B cell (primary cell): ENCODE measurements at regions not wholly inside any gene's neighbourhood (a gene's known extent, or its start where the extent isn't known, plus 50 kb on each side); places are given as distances from the start of the nearest gene placed in this dataset.

ENCODE experiments used
- ATAC-seq: fragments of 200-7000 bp; cut with Tn5 transposase; one replicate; pipeline ENCODE4 v1.10.0; 2021; ENCODE audit warnings: low read depth, mild to moderate bottlenecking, moderate number of reproducible peaks, moderate library complexity
- CTCF ChIA-PET: fragments of 350-600 bp; sonication (Branson Sonifier 250); formaldehyde crosslinking; loops from one replicate; lab custom pipeline; 2021; ENCODE audit warnings: antibody characterized with exemption, inconsistent platforms; lab: Charles Lee
- POLR2A ChIA-PET: fragments of 350-600 bp; sonication (Branson Sonifier 250); formaldehyde crosslinking; loops from one replicate; lab custom pipeline; 2021; ENCODE audit warnings: antibody characterized with exemption; lab: Charles Lee
- DNase-seq: peaks from one replicate; pipeline ENCODE4 v3.0.0; 2013
- H2AFZ ChIP-seq: 2 replicates; pipeline ENCODE4 v1.6.1; 2012; ENCODE audit warnings: mild to moderate bottlenecking, low read depth, low read length; ENCODE audit not compliant: insufficient read depth, poor library complexity, severe bottlenecking
- H3K27ac ChIP-seq, 2 donors: 1 replicate in 1 of 2; 2 replicates in 1 of 2; pipeline ENCODE4 v1.5.1; 2012 to 2013; ENCODE audit warnings: low read length in 2 of 2, mild to moderate bottlenecking in 2 of 2, moderate library complexity in 1 of 2
- H3K27me3 ChIP-seq, 4 experiments: fragments of 200-600 bp in 1 of 4; sonication (generic) in 1 of 4; replicated peaks in 1 of 4; 1 replicate in 2 of 4; 2 replicates in 2 of 4; pipeline versions ENCODE4 v1.6.1 to v1.7.0; 2013 to 2016; ENCODE audit warnings: low read length in 3 of 4, mild to moderate bottlenecking in 2 of 4, mixed read lengths in 1 of 4, moderate library complexity in 1 of 4; ENCODE audit not compliant: insufficient read depth in 4 of 4, control insufficient read depth in 3 of 4; ENCODE audit errors: control extremely low read depth in 1 of 4
- H3K36me3 ChIP-seq, 2 experiments: replicated peaks in 1 of 2; 1 replicate in 1 of 2; 2 replicates in 1 of 2; pipeline versions ENCODE4 v1.6.1 to v1.7.1; 2013; ENCODE audit warnings: low read length in 1 of 2; ENCODE audit not compliant: insufficient read depth in 2 of 2, control insufficient read depth in 1 of 2; ENCODE audit errors: control extremely low read depth in 1 of 2, extremely low read depth in 1 of 2
- H3K4me1 ChIP-seq, 2 donors: fragments of 200-600 bp in 1 of 2; sonication (generic) in 1 of 2; 1 replicate in 1 of 2; 2 replicates in 1 of 2; pipeline versions ENCODE4 v1.5.1 to v1.6.1; 2013 to 2017; ENCODE audit warnings: low read length in 2 of 2; ENCODE audit not compliant: control insufficient read depth in 2 of 2, insufficient read depth in 2 of 2
- H3K4me2 ChIP-seq: replicated peaks from 2 replicates; pipeline ENCODE3; 2012; ENCODE audit warnings: mild to moderate bottlenecking, low read depth, low read length; ENCODE audit not compliant: poor library complexity, severe bottlenecking
- H3K4me3 ChIP-seq, 5 experiments: fragments of 200-600 bp in 1 of 5; sonication (generic) in 1 of 5; 1 replicate in 3 of 5; 2 replicates in 2 of 5; pipeline versions ENCODE4 v1.5.1 to v1.7.0; 2011 to 2016; ENCODE audit warnings: low read length in 4 of 5, mild to moderate bottlenecking in 4 of 5, low read depth in 2 of 5, control low read depth in 1 of 5, moderate library complexity in 1 of 5; ENCODE audit not compliant: insufficient read depth in 1 of 5; ENCODE audit errors: control extremely low read depth in 1 of 5, extremely low read depth in 1 of 5
- H3K79me2 ChIP-seq: fragments of 200-600 bp; sonication (generic); one replicate; pipeline ENCODE4 v1.6.0; 2016; ENCODE audit warnings: low read length; ENCODE audit not compliant: control insufficient read depth, insufficient read depth
- H3K9ac ChIP-seq: fragments of 200-600 bp; sonication (generic); 2 replicates; pipeline ENCODE4 v1.6.1; 2017; ENCODE audit warnings: mild to moderate bottlenecking, low read length, moderate library complexity
- H3K9me3 ChIP-seq, 3 donors: one replicate each; pipeline versions ENCODE4 v1.6.1 to v1.7.1; 2013; ENCODE audit warnings: low read length in 2 of 3; ENCODE audit not compliant: control insufficient read depth in 2 of 3, insufficient read depth in 1 of 3; ENCODE audit errors: control extremely low read depth in 1 of 3
- H4K20me1 ChIP-seq: 2 replicates; pipeline ENCODE4 v1.6.0; 2012; ENCODE audit warnings: mild to moderate bottlenecking, low read length; ENCODE audit not compliant: insufficient read depth, control insufficient read depth, poor library complexity, severe bottlenecking
- H3K27ac Mint-ChIP-seq: one replicate; pipeline ENCODE4 v1.8.0; 2021; ENCODE audit warnings: mixed read lengths
- H3K27me3 Mint-ChIP-seq: one replicate; pipeline ENCODE4 v1.8.0; 2021; ENCODE audit warnings: mixed read lengths
- H3K4me1 Mint-ChIP-seq: one replicate; pipeline ENCODE4 v1.8.0; 2021; ENCODE audit warnings: mixed read lengths
- H3K4me3 Mint-ChIP-seq: one replicate; pipeline ENCODE4 v1.8.0; 2021; ENCODE audit warnings: mixed read lengths
- H3K9me3 Mint-ChIP-seq: one replicate; pipeline ENCODE4 v1.8.0; 2022; ENCODE audit warnings: mixed read lengths; ENCODE audit not compliant: insufficient read depth
- EZH2 ChIP-seq: IDR thresholded peaks from 2 replicates; pipeline ENCODE4 v1.6.1; 2012; ENCODE audit warnings: borderline replicate concordance, low read depth, mild to moderate bottlenecking, moderate library complexity, low read length; ENCODE audit not compliant: insufficient read depth, poor library complexity, severe bottlenecking
- WGBS: methylation state at CpG from one replicate; pipeline ENCODE4 v1.1.5; 2013; ENCODE audit warnings: missing lambda C conversion rate; ENCODE audit not compliant: insufficient coverage; 5-methylcytosine and 5-hydroxymethylcytosine counted together
- intact Hi-C: fragments of 100-400 bp; cut with micrococcal nuclease; formaldehyde crosslinking; loops from one replicate; pipeline ENCODE4 v1.10.0; 2022
- TF ChIP-seq, protein P1 (sequence below): fragments of 200-600 bp; IDR thresholded peaks from one replicate; pipeline ENCODE4 v1.8.0; 2022; ENCODE audit warnings: antibody characterized with exemption, mild to moderate bottlenecking

DNA sequence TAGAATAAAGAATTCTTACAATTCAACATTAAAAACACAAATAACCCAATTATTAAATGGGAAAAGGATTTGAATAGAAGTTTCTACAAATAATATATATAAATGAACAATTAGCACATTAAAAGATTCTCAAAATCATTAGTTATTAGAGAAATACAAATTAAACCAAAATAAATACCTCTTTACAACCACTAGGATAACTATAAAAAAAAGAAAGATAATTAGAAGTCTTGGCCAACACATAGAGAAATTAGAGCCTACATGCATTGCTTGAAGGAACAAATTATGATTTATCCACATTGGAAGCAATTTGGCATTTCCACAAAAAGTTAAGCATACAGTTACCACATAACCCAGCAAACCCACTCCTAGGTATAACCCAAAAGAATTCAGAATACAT, 502.3 kb upstream of the UBE2E2 start:
- intact Hi-C loops: no loop called here
- H3K4me3 Mint-ChIP-seq: no peak overlapping the region

DNA sequence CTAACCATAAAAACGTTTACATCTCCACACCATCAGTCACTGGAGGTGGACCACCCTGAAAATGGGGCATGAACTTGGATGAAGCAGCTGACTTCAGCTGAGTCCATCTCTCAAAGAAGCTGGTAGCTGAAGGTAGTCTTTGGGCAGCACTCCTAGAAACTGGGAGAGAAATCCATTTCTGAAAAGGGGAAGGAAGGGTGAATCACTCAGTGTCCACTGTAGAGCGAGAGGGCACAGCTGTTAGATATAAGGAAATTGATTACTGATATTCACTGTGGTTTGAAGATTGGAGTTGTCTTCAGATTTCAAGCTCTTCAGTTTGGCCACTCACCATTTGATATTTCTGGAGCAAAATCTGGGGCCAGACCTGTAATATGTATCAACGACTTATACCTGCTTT, 499.0 kb upstream of the UBE2E2 start:
- 86% methylated on average over 1 of the region's 3 CpGs for WGBS
- Mint-ChIP-seq H3K27me3 (no peaks in the 10 kb centered on the region), H3K27ac (no peak overlapping the region), H3K4me1 (no peaks in the 10 kb centered on the region), H3K4me3 (no peak overlapping the region), H3K9me3 (no peaks in the 10 kb centered on the region)
- Histone ChIP-seq H2AFZ (no peak overlapping the region), H3K9me3 (peaks cover 0 to 11% (median 0%) of the 10 kb centered on the region in 3 donors), H3K79me2 (no peaks in the 10 kb centered on the region), H3K27ac (no peak overlapping the region), H3K4me2 (no peak overlapping the region), H3K27me3 (no peaks in the 10 kb centered on the region), H3K36me3 (no peaks in the 10 kb centered on the region), H4K20me1 (no peaks in the 10 kb centered on the region), H3K4me3 (no peak overlapping the region), H3K4me1 (no peaks in the 10 kb centered on the region), H3K9ac (no peak overlapping the region)
- CTCF ChIA-PET: no interaction called here
- ATAC-seq: no peak
- intact Hi-C loops: no loop called here
- POLR2A ChIA-PET: no interaction called here
- TF ChIP-seq EZH2: no peak
- TF ChIP-seq, protein P1, sequence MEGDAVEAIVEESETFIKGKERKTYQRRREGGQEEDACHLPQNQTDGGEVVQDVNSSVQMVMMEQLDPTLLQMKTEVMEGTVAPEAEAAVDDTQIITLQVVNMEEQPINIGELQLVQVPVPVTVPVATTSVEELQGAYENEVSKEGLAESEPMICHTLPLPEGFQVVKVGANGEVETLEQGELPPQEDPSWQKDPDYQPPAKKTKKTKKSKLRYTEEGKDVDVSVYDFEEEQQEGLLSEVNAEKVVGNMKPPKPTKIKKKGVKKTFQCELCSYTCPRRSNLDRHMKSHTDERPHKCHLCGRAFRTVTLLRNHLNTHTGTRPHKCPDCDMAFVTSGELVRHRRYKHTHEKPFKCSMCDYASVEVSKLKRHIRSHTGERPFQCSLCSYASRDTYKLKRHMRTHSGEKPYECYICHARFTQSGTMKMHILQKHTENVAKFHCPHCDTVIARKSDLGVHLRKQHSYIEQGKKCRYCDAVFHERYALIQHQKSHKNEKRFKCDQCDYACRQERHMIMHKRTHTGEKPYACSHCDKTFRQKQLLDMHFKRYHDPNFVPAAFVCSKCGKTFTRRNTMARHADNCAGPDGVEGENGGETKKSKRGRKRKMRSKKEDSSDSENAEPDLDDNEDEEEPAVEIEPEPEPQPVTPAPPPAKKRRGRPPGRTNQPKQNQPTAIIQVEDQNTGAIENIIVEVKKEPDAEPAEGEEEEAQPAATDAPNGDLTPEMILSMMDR: no peak
- no peak for DNase-seq

More for the DNA sequence above, 502.3 kb upstream of the UBE2E2 start:
- Histone ChIP-seq H4K20me1 (no peaks in the 10 kb centered on the region), H3K4me2 (no peak overlapping the region), H3K4me3 (no peak overlapping the region), H3K27ac (no peak overlapping the region), H3K36me3 (no peaks in the 10 kb centered on the region), H3K79me2 (no peaks in the 10 kb centered on the region), H3K4me1 (no peaks in the 10 kb centered on the region), H3K9me3 (no peaks in the 10 kb centered on the region), H2AFZ (no peak overlapping the region), H3K9ac (no peak overlapping the region), H3K27me3 (no peaks in the 10 kb centered on the region)
- Mint-ChIP-seq H3K27me3 (no peaks in the 10 kb centered on the region), H3K27ac (no peak overlapping the region), H3K9me3 (no peaks in the 10 kb centered on the region), H3K4me1 (no peaks in the 10 kb centered on the region)
- TF ChIP-seq, protein P1: no peak
- no peak for TF ChIP-seq EZH2
- ATAC-seq (no peak), DNase-seq (no peak)
- ChIA-PET CTCF (no interaction called here), POLR2A (no interaction called here)
